Astrocyte of the cerebellum (primary cell): ENCODE measurements at regions not wholly inside any gene's neighbourhood (a gene's known extent, or its start where the extent isn't known, plus 50 kb on each side); places are given as distances from the start of the nearest gene placed in this dataset.
"Not testable (repeated sequence)": the region's sequence is repeated elsewhere in the genome, so short reads cannot be mapped to it uniquely, and the experiment has no call there.

Experiments used
- DNase-seq: peaks from one replicate; pipeline ENCODE4 v3.0.0-alpha.2; 2011; ENCODE audit warnings: low read depth
- H3K4me3 ChIP-seq: 2 replicates; pipeline ENCODE4 v1.5.1; 2011; ENCODE audit warnings: mild to moderate bottlenecking, low read depth, low read length, moderate library complexity
- CTCF ChIP-seq: IDR thresholded peaks from 2 replicates; pipeline ENCODE4 v1.5.1; 2012; ENCODE audit warnings: low read length, low read depth, moderate library complexity, mild to moderate bottlenecking; ENCODE audit errors: missing control alignments
- in situ Hi-C: cut with HindIII; loops from 2 replicates; pipeline ENCODE4 v1.10.0; 2017; ENCODE audit warnings: low sequenced_read_pairs

GRCh38 chr17:52604105-52604504 lies 445.6 kb upstream of the CA10 start:
- in situ Hi-C loops, result no loop called here
- H3K4me3 ChIP-seq, result no peak overlapping the region
- DNase-seq, result no peak
- no peak for TF ChIP-seq CTCF

- H3K4me3 ChIP-seq, DNase-seq, in situ Hi-C loops: not testable (repeated sequence)
Measured at GRCh38 chr17:52597452-52598215, 439.1 kb upstream of the CA10 start.

- no peak for TF ChIP-seq CTCF
- H3K4me3 ChIP-seq, result no peak overlapping the region
- in situ Hi-C loops, result no loop called here
- no peak for DNase-seq
Measured at GRCh38 chr17:52594516-52594915, 436.0 kb upstream of the CA10 start.

- TF ChIP-seq CTCF, result no peak
- in situ Hi-C loops, result no loop called here
- no peak overlapping the region for H3K4me3 ChIP-seq
- no peak for DNase-seq
Measured at GRCh38 chr17:52546990-52547389, 388.5 kb upstream of the CA10 start.

- H3K4me3 ChIP-seq, result no peak overlapping the region
- DNase-seq, result no peak
- in situ Hi-C loops, result no loop called here
- no peak for TF ChIP-seq CTCF
Measured at GRCh38 chr17:52546493-52546892, 388.0 kb upstream of the CA10 start.

- no peak for DNase-seq
- no peak overlapping the region for H3K4me3 ChIP-seq
- no peak for TF ChIP-seq CTCF
- in situ Hi-C loops, result no loop called here
Measured at GRCh38 chr17:52537421-52537820, 378.9 kb upstream of the CA10 start.

- in situ Hi-C loops, result no loop called here
- no peak for DNase-seq
- TF ChIP-seq CTCF, result no peak
- H3K4me3 ChIP-seq, result no peak overlapping the region
Measured at GRCh38 chr17:52536489-52536888, 378.0 kb upstream of the CA10 start.
